Memory B cell (primary cell): ENCODE measurements at regions not wholly inside any gene's neighbourhood (a gene's known extent, or its start where the extent isn't known, plus 50 kb on each side); places are given as distances from the start of the nearest gene placed in this dataset.
"Not testable (repeated sequence)": the region's sequence is repeated elsewhere in the genome, so short reads cannot be mapped to it uniquely, and the experiment has no call there.

ENCODE experiments used
- ATAC-seq: fragments of 150-1000 bp; cut with Tn5 transposase; 2 replicates; pipeline ENCODE4 v1.10.0; 2021; ENCODE audit warnings: low read depth, mild to moderate bottlenecking, moderate library complexity
- DNase-seq, 2 donors: peaks; one replicate each; pipeline ENCODE4 v3.0.0; 2022; ENCODE audit warnings: low spot score in 2 of 2
- H3K27ac Mint-ChIP-seq: one replicate; pipeline ENCODE4 v1.8.0; 2022; ENCODE audit warnings: mild to moderate bottlenecking, moderate library complexity, mixed read lengths
- H3K27me3 Mint-ChIP-seq: one replicate; pipeline ENCODE4 v1.8.0; 2022; ENCODE audit warnings: mixed read lengths
- H3K36me3 Mint-ChIP-seq: one replicate; pipeline ENCODE4 v1.8.0; 2022; ENCODE audit warnings: mild to moderate bottlenecking, mixed read lengths
- H3K4me1 Mint-ChIP-seq: one replicate; pipeline ENCODE4 v1.8.0; 2022; ENCODE audit warnings: mixed read lengths
- H3K4me3 Mint-ChIP-seq: one replicate; pipeline ENCODE4 v1.8.0; 2022; ENCODE audit warnings: mild to moderate bottlenecking, moderate library complexity, mixed read lengths
- H3K9me3 Mint-ChIP-seq: one replicate; pipeline ENCODE4 v1.8.0; 2022; ENCODE audit warnings: mixed read lengths

DNA sequence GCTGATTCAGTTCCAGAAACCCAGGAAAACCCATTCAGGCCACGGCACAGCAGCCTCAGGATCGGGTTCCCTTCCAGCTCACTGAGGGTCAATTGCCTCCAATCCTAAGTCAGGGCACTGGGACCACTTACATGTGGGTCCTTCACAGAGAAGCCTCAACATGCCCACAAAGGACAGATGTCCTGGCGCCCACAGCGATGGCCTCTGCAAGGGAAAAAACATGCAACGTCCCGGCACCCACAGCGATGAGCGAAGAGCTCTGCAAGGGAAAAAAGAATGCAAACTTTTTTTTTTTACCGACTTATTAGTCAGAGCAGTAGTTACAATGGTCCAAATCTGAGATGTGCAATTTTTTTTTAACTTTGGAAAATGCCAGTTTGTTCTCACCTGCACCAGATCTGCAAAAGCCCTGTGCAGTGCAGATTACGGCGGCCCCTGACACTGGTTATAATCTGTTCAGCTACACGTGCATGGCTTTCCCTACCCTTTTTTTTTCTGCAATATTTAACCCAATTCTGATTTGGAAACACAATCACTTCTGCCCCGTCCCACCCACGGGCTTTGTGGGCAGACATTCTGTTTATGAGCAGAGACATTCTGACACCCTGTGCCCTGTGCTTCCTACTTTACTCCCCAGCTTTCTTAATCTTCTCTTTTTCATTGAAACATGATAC lies 159.3 kb upstream of the SALL3 start:
- ATAC-seq (no peak), DNase-seq (no peak)
- Mint-ChIP-seq H3K36me3 (no peaks in the 10 kb centered on the region), H3K4me1 (peaks cover 2% of the 10 kb centered on the region), H3K9me3 (no peaks in the 10 kb centered on the region), H3K27me3 (peaks cover 2% of the 10 kb centered on the region), H3K4me3 (no peak overlapping the region), H3K27ac (no peak overlapping the region)

- H3K4me3 Mint-ChIP-seq, result no peak overlapping the region
- no peak for DNase-seq
Measured at GRCh38 chr18:78821396-78821795, 158.2 kb upstream of the SALL3 start.

GRCh38 chr18:78822171-78822948 lies 157.3 kb upstream of the SALL3 start:
- H3K4me3 Mint-ChIP-seq, result no peak overlapping the region
- H3K4me1 Mint-ChIP-seq, result peaks cover 2% of the 10 kb centered on the region
- H3K36me3 Mint-ChIP-seq, result no peaks in the 10 kb centered on the region
- H3K9me3 Mint-ChIP-seq, result no peaks in the 10 kb centered on the region
- no peak overlapping the region for H3K27ac Mint-ChIP-seq
- no peak for DNase-seq
- no peak for ATAC-seq
- H3K27me3 Mint-ChIP-seq, result no peaks in the 10 kb centered on the region

More at GRCh38 chr18:78821396-78821795, 158.2 kb upstream of the SALL3 start:
- no peaks in the 10 kb centered on the region for H3K36me3 Mint-ChIP-seq
- H3K9me3 Mint-ChIP-seq, result no peaks in the 10 kb centered on the region
- H3K4me1 Mint-ChIP-seq, result peaks cover 2% of the 10 kb centered on the region
- no peak overlapping the region for H3K27ac Mint-ChIP-seq
- no peaks in the 10 kb centered on the region for H3K27me3 Mint-ChIP-seq
- ATAC-seq, result no peak

GRCh38 chr18:78822949-78823285 lies 156.7 kb upstream of the SALL3 start:
- H3K9me3 Mint-ChIP-seq, result no peaks in the 10 kb centered on the region
- peaks cover 2% of the 10 kb centered on the region for H3K4me1 Mint-ChIP-seq
- ATAC-seq (no peak), DNase-seq (no peak)
- no peaks in the 10 kb centered on the region for H3K27me3 Mint-ChIP-seq
- no peak overlapping the region for H3K27ac Mint-ChIP-seq
- H3K4me3 Mint-ChIP-seq, result no peak overlapping the region
- H3K36me3 Mint-ChIP-seq, result no peaks in the 10 kb centered on the region

DNA sequence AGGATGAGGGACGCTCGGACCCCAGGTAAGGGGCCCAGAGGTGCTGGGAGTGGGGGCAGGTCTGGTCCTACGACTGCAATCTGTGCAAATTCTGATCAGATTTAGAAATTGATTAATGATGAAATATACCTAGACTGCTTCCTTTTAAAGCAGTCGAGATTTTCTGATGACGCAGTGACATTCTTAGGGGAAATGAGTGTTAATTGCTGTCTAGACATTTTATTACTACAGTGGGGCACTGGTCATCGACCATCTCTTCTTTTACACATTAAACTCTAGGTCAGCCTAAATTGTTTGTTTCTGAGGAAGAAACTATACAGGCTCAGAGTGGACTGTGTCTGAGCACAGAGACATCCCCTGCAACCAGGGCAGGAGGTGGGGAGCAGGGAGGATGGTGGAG lies 154.4 kb upstream of the SALL3 start:
- peaks cover 2% of the 10 kb centered on the region for H3K4me1 Mint-ChIP-seq
- peaks cover under 1% of the 10 kb centered on the region for H3K27me3 Mint-ChIP-seq
- DNase-seq (no peak), ATAC-seq (no peak)
- H3K9me3 Mint-ChIP-seq, result no peaks in the 10 kb centered on the region
- no peak overlapping the region for H3K27ac Mint-ChIP-seq
- no peak overlapping the region for H3K4me3 Mint-ChIP-seq
- no peaks in the 10 kb centered on the region for H3K36me3 Mint-ChIP-seq

- ATAC-seq, result no peak
- Mint-ChIP-seq H3K27me3 (peaks cover 4% of the 10 kb centered on the region), H3K9me3 (no peaks in the 10 kb centered on the region), H3K36me3 (no peaks in the 10 kb centered on the region), H3K27ac (no peak overlapping the region), H3K4me1 (peaks cover 2% of the 10 kb centered on the region), H3K4me3 (no peak overlapping the region)
- no peak for DNase-seq
Measured at GRCh38 chr18:78826631-78827030, 153.0 kb upstream of the SALL3 start.

GRCh38 chr18:78827141-78827540 lies 152.5 kb upstream of the SALL3 start:
- H3K27ac Mint-ChIP-seq, result no peak overlapping the region
- H3K9me3 Mint-ChIP-seq, result no peaks in the 10 kb centered on the region
- no peak overlapping the region for H3K4me3 Mint-ChIP-seq
- DNase-seq (no peak), ATAC-seq (no peak)
- H3K27me3 Mint-ChIP-seq, result peaks cover 6% of the 10 kb centered on the region
- peaks cover 2% of the 10 kb centered on the region for H3K4me1 Mint-ChIP-seq
- no peaks in the 10 kb centered on the region for H3K36me3 Mint-ChIP-seq

GRCh38 chr18:78828131-78828530 lies 151.5 kb upstream of the SALL3 start:
- Mint-ChIP-seq H3K36me3 (no peaks in the 10 kb centered on the region), H3K27ac (no peak overlapping the region), H3K9me3 (no peaks in the 10 kb centered on the region), H3K4me1 (peaks cover 2% of the 10 kb centered on the region), H3K4me3 (no peak overlapping the region), H3K27me3 (peaks cover 10% of the 10 kb centered on the region)
- no peak for DNase-seq
- ATAC-seq, result no peak

DNA sequence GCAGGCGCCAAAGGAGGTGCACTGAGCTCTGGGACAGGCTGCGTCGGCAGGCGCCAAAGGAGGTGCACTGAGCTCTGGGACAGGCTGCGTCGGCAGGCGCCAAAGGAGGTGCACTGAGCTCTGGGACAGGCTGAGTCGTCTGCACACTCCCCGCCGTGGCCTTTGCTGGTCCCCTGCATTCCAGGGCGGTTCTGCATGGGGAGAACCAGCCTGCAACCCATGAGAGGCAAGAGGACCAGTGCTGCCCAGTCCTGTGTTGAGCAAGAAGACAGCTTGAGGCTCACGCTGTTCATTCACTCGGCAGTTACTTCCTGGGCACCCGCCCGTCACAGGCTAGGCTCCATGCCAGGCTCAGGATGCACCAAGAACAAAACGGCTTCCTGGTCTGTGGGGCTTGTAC lies 150.6 kb upstream of the SALL3 start:
- H3K4me1 Mint-ChIP-seq, H3K36me3 Mint-ChIP-seq, H3K27ac Mint-ChIP-seq, ATAC-seq, DNase-seq, H3K9me3 Mint-ChIP-seq, H3K4me3 Mint-ChIP-seq, H3K27me3 Mint-ChIP-seq: not testable (repeated sequence)

GRCh38 chr18:78830161-78830560 lies 149.5 kb upstream of the SALL3 start:
- no peak overlapping the region for H3K27ac Mint-ChIP-seq
- DNase-seq (no peak), ATAC-seq (no peak)
- peaks cover 10% of the 10 kb centered on the region for H3K27me3 Mint-ChIP-seq
- no peaks in the 10 kb centered on the region for H3K4me1 Mint-ChIP-seq
- H3K36me3 Mint-ChIP-seq, result no peaks in the 10 kb centered on the region
- H3K4me3 Mint-ChIP-seq, result no peak overlapping the region
- H3K9me3 Mint-ChIP-seq, result peaks cover 1% of the 10 kb centered on the region

DNA sequence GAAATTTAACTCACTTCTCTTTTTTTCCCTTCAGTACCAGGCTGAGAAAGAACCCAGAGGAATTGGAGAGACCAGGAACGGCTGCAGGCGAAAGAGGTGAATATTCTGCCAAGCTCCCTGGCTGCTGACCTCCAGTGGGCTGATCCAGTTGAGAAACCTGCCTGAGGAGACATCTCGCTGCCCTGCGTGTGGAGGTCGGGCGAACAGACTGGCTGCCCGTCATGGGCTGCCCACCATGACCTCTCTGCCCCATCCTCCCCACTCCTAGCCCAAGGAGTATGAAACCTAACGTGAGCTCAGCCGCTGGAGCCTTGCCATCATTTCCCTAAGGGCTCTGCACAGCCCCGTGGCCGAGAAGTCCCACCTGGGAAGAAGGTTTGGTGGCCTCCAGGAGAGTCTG lies 148.8 kb upstream of the SALL3 start:
- Mint-ChIP-seq H3K4me3 (no peak overlapping the region), H3K9me3 (peaks cover 1% of the 10 kb centered on the region), H3K36me3 (no peaks in the 10 kb centered on the region), H3K27ac (no peak overlapping the region), H3K27me3 (peaks cover 10% of the 10 kb centered on the region), H3K4me1 (no peaks in the 10 kb centered on the region)
- DNase-seq, result no peak
- no peak for ATAC-seq

GRCh38 chr18:78831603-78832002 lies 148.0 kb upstream of the SALL3 start:
- H3K9me3 Mint-ChIP-seq, result peaks cover 1% of the 10 kb centered on the region
- no peak overlapping the region for H3K27ac Mint-ChIP-seq
- DNase-seq (no peak), ATAC-seq (no peak)
- H3K27me3 Mint-ChIP-seq, result peaks cover 10% of the 10 kb centered on the region
- H3K36me3 Mint-ChIP-seq, result no peaks in the 10 kb centered on the region
- H3K4me3 Mint-ChIP-seq, result no peak overlapping the region
- no peaks in the 10 kb centered on the region for H3K4me1 Mint-ChIP-seq

DNA sequence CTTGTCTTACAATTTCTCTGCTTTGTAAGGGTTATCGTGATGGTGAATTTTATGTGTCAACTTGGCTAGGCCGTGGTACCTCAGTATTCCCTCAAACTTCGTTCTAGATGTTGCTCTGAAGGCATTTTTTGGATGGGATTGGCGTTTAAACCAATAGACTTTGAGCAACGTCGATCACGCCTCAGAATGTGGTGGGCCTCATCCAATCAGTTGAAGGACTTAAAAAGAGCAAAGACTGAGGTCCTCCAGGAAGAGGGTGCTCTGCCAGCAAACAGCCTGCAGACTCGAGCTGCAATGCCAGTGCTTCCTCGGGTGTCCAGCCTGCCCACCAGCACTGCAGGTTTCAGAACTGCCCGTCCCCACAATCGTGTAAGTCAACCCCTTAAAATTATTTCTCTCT lies 145.8 kb upstream of the SALL3 start:
- H3K27me3 Mint-ChIP-seq, result peaks cover 10% of the 10 kb centered on the region
- no peak overlapping the region for H3K4me3 Mint-ChIP-seq
- H3K36me3 Mint-ChIP-seq, result no peaks in the 10 kb centered on the region
- peaks cover 3% of the 10 kb centered on the region for H3K9me3 Mint-ChIP-seq
- ATAC-seq (no peak), DNase-seq (no peak)
- no peaks in the 10 kb centered on the region for H3K4me1 Mint-ChIP-seq
- H3K27ac Mint-ChIP-seq, result no peak overlapping the region

- no peaks in the 10 kb centered on the region for H3K4me1 Mint-ChIP-seq
- ATAC-seq, result no peak
- H3K36me3 Mint-ChIP-seq, result no peaks in the 10 kb centered on the region
- no peak overlapping the region for H3K27ac Mint-ChIP-seq
- no peak overlapping the region for H3K4me3 Mint-ChIP-seq
- H3K27me3 Mint-ChIP-seq, result peaks cover 4% of the 10 kb centered on the region
- DNase-seq, result no peak
- peaks cover 14% of the 10 kb centered on the region for H3K9me3 Mint-ChIP-seq
Measured at GRCh38 chr18:78836838-78837237, 142.8 kb upstream of the SALL3 start.

DNA sequence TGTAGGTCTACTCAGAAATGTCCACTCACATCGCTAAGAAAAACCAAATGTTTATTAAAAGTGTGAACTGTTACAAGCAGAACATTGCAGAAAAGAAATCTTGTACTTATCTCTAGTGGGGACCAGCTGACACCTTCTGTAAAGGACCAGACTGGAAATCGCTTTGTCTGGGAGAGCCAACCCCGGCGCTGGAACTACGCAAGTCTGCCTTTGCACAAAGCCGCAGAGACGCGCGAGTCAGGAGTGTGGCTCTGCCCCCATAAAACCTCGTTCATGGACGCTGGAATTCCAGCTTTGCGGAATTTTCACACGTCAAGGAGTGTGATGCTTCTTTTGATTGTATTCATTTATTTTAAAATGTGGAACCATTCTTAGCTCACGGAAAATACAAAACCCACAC lies 141.9 kb upstream of the SALL3 start:
- ATAC-seq, result no peak
- H3K4me3 Mint-ChIP-seq, result no peak overlapping the region
- no peak for DNase-seq
- H3K4me1 Mint-ChIP-seq, result no peaks in the 10 kb centered on the region
- H3K27me3 Mint-ChIP-seq, result peaks cover 3% of the 10 kb centered on the region
- no peaks in the 10 kb centered on the region for H3K36me3 Mint-ChIP-seq
- peaks cover 14% of the 10 kb centered on the region for H3K9me3 Mint-ChIP-seq
- no peak overlapping the region for H3K27ac Mint-ChIP-seq
